CD4-positive, alpha-beta T cell (primary cell): ENCODE measurements at regions not wholly inside any gene's neighbourhood (a gene's known extent, or its start where the extent isn't known, plus 50 kb on each side); places are given as distances from the start of the nearest gene placed in this dataset.

Experiments used
- ATAC-seq: fragments of 200-7000 bp; cut with Tn5 transposase; one replicate; pipeline ENCODE4 v1.10.0; 2022; ENCODE audit warnings: mild to moderate bottlenecking; ENCODE audit not compliant: poor library complexity
- CTCF ChIA-PET: fragments of 350-600 bp; sonication (Branson Sonifier 250); formaldehyde crosslinking; loops from one replicate; lab custom pipeline; 2021; ENCODE audit warnings: antibody characterized with exemption, inconsistent platforms; lab: Charles Lee
- POLR2A ChIA-PET: fragments of 350-600 bp; sonication (Branson Sonifier 250); formaldehyde crosslinking; loops from one replicate; lab custom pipeline; 2021; ENCODE audit warnings: antibody characterized with exemption, inconsistent platforms; lab: Charles Lee
- DNase-seq, 14 experiments: peaks; one replicate each; pipeline ENCODE4 v3.0.0-alpha.2; 2013 to 2020; ENCODE audit warnings: mixed read lengths in 2 of 14
- H3K27ac ChIP-seq, 2 donors: one replicate each; pipeline versions ENCODE4 v1.5.1 to v1.7.0; 2013; ENCODE audit warnings: low read length in 2 of 2, low read depth in 1 of 2, mild to moderate bottlenecking in 1 of 2
- H3K27me3 ChIP-seq, 2 experiments: 1 replicate in 1 of 2; 2 replicates in 1 of 2; pipeline versions ENCODE4 v1.6.1 to v1.7.0; 2013; ENCODE audit warnings: low read length in 2 of 2, control low read depth in 1 of 2, mild to moderate bottlenecking in 1 of 2, moderate library complexity in 1 of 2; ENCODE audit not compliant: insufficient read depth in 2 of 2, control insufficient read depth in 1 of 2
- H3K36me3 ChIP-seq: one replicate; pipeline ENCODE4 v1.6.1; 2013; ENCODE audit warnings: low read length, control low read depth; ENCODE audit not compliant: insufficient read depth
- H3K4me1 ChIP-seq: one replicate; pipeline ENCODE4 v1.6.1; 2013; ENCODE audit warnings: low read length, control low read depth; ENCODE audit not compliant: insufficient read depth
- H3K4me3 ChIP-seq: one replicate; pipeline ENCODE4 v1.5.1; 2013; ENCODE audit warnings: mild to moderate bottlenecking, low read length, moderate library complexity
- H3K9me3 ChIP-seq, 2 experiments: 1 replicate in 1 of 2; 2 replicates in 1 of 2; pipeline versions ENCODE4 v1.6.1 to v1.7.0; 2013; ENCODE audit warnings: low read length in 2 of 2, mild to moderate bottlenecking in 2 of 2, control low read depth in 1 of 2, moderate library complexity in 1 of 2; ENCODE audit not compliant: control insufficient read depth in 1 of 2, insufficient read depth in 1 of 2
- H3K27ac Mint-ChIP-seq: one replicate; pipeline ENCODE4 v1.8.0; 2020; ENCODE audit warnings: mixed read lengths
- H3K27me3 Mint-ChIP-seq: one replicate; pipeline ENCODE4 v1.8.0; 2021; ENCODE audit warnings: mixed read lengths
- H3K36me3 Mint-ChIP-seq: one replicate; pipeline ENCODE4 v1.8.0; 2021; ENCODE audit warnings: low read depth, mixed read lengths
- H3K4me1 Mint-ChIP-seq: one replicate; pipeline ENCODE4 v1.8.0; 2021; ENCODE audit warnings: low read depth, mixed read lengths
- H3K4me3 Mint-ChIP-seq: one replicate; pipeline ENCODE4 v1.8.0; 2020; ENCODE audit warnings: mild to moderate bottlenecking, mixed read lengths
- H3K9me3 Mint-ChIP-seq: one replicate; pipeline ENCODE4 v1.8.0; 2020; ENCODE audit warnings: mixed read lengths
- CTCF ChIP-seq: fragments of 200-600 bp; IDR thresholded peaks from one replicate; pipeline ENCODE4 v1.8.0; 2022; ENCODE audit warnings: antibody characterized with exemption, mild to moderate bottlenecking
- intact Hi-C, 2 experiments: fragments of 100-400 bp; cut with DNase I in 1 of 2; cut with micrococcal nuclease in 1 of 2; formaldehyde crosslinking; loops; one replicate each; pipeline versions ENCODE4 v1.15.1 to v1.9.0; 2023 to 2025; cut with DNase I, micrococcal nuclease

GRCh38 chr12:125289970-125290369 is 224.7 kb downstream of the AACS start:
- no peak for ATAC-seq
- peaks cover 21% of the 10 kb centered on the region for H3K27me3 Mint-ChIP-seq
- peaks cover 0 to 7% of the 10 kb centered on the region in 2 experiments for H3K27me3 ChIP-seq
- no peak for TF ChIP-seq CTCF
- CTCF ChIA-PET = no interaction called here
- H3K4me1 Mint-ChIP-seq = no peaks in the 10 kb centered on the region
- no peak overlapping the region for H3K27ac Mint-ChIP-seq
- no peak overlapping the region for H3K4me3 Mint-ChIP-seq
- no peaks in the 10 kb centered on the region for H3K36me3 Mint-ChIP-seq
- no peak overlapping the region for H3K4me3 ChIP-seq
- no peak overlapping the region for H3K27ac ChIP-seq
- no peaks in the 10 kb centered on the region for H3K9me3 Mint-ChIP-seq
- H3K4me1 ChIP-seq = no peaks in the 10 kb centered on the region
- POLR2A ChIA-PET = no interaction called here
- DNase-seq = no peak
- peaks cover 6 to 9% of the 10 kb centered on the region in 2 experiments for H3K9me3 ChIP-seq
- no peaks in the 10 kb centered on the region for H3K36me3 ChIP-seq
- intact Hi-C loops = no loop called here

GRCh38 chr12:125292700-125293099 is 227.5 kb downstream of the AACS start:
- no peak overlapping the region for H3K27ac Mint-ChIP-seq
- intact Hi-C loops = no loop called here
- TF ChIP-seq CTCF = no peak
- ATAC-seq = no peak
- no peaks in the 10 kb centered on the region for H3K36me3 Mint-ChIP-seq
- H3K4me1 ChIP-seq = no peaks in the 10 kb centered on the region
- no peak for DNase-seq
- H3K9me3 Mint-ChIP-seq = no peaks in the 10 kb centered on the region
- H3K9me3 ChIP-seq = peaks cover 4 to 6% of the 10 kb centered on the region in 2 experiments
- H3K36me3 ChIP-seq = no peaks in the 10 kb centered on the region
- CTCF ChIA-PET = no interaction called here
- H3K4me3 ChIP-seq = no peak overlapping the region
- no peak overlapping the region for H3K27ac ChIP-seq
- peaks cover 18% of the 10 kb centered on the region for H3K27me3 Mint-ChIP-seq
- POLR2A ChIA-PET = no interaction called here
- no peak overlapping the region for H3K4me3 Mint-ChIP-seq
- no peaks in the 10 kb centered on the region for H3K4me1 Mint-ChIP-seq
- H3K27me3 ChIP-seq = peaks cover 0 to 9% of the 10 kb centered on the region in 2 experiments

- POLR2A ChIA-PET = no interaction called here
- TF ChIP-seq CTCF = no peak
- Mint-ChIP-seq H3K27me3 (peaks cover 30% of the 10 kb centered on the region), H3K9me3 (no peaks in the 10 kb centered on the region), H3K4me1 (no peaks in the 10 kb centered on the region), H3K4me3 (no peak overlapping the region), H3K36me3 (no peaks in the 10 kb centered on the region), H3K27ac (no peak overlapping the region)
- Histone ChIP-seq H3K27me3 (peaks cover 0 to 5% of the 10 kb centered on the region in 2 experiments), H3K36me3 (no peaks in the 10 kb centered on the region), H3K4me3 (no peak overlapping the region), H3K9me3 (peaks cover 6 to 16% of the 10 kb centered on the region in 2 experiments), H3K27ac (no peak overlapping the region), H3K4me1 (no peaks in the 10 kb centered on the region)
- ATAC-seq (no peak), DNase-seq (no peak)
- CTCF ChIA-PET = no interaction called here
- intact Hi-C loops = no loop called here
Measured at GRCh38 chr12:125295550-125295949, 230.3 kb downstream of the AACS start.
